Naive thymus-derived CD8-positive, alpha-beta T cell (primary cell): ENCODE measurements at regions not wholly inside any gene's neighbourhood (a gene's known extent, or its start where the extent isn't known, plus 50 kb on each side); places are given as distances from the start of the nearest gene placed in this dataset.

Experiments
- ATAC-seq, 2 donors: fragments of 150-1000 bp; cut with Tn5 transposase in 1 of 2; sonication (Bioruptor Pico), chemical (Tn5 transposase) in 1 of 2; 1 replicate in 1 of 2; 2 replicates in 1 of 2; pipeline ENCODE4 v1.10.0; 2021; ENCODE audit warnings: mild to moderate bottlenecking in 2 of 2, moderate library complexity in 2 of 2
- POLR2A ChIA-PET: fragments of 350-600 bp; sonication (Branson Sonifier 250); formaldehyde crosslinking; loops from one replicate; lab custom pipeline; 2021; ENCODE audit warnings: antibody characterized with exemption; lab: Charles Lee
- DNase-seq, 10 donors: peaks; one replicate each; pipeline versions ENCODE4 v3.0.0 to v3.0.0-alpha.2; 2020 to 2022
- H3K27ac Mint-ChIP-seq, 10 donors: one replicate each; pipeline ENCODE4 v1.8.0; 2020 to 2022; ENCODE audit warnings: mild to moderate bottlenecking in 10 of 10, mixed read lengths in 10 of 10, moderate library complexity in 4 of 10, inconsistent platforms in 1 of 10
- H3K27me3 Mint-ChIP-seq, 5 donors: one replicate each; pipeline ENCODE4 v1.8.0; 2021 to 2022; ENCODE audit warnings: mixed read lengths in 5 of 5
- H3K36me3 Mint-ChIP-seq, 3 donors: one replicate each; pipeline ENCODE4 v1.8.0; 2020 to 2022; ENCODE audit warnings: mixed read lengths in 3 of 3, mild to moderate bottlenecking in 2 of 3, inconsistent platforms in 1 of 3
- H3K4me1 Mint-ChIP-seq, 4 donors: one replicate each; pipeline ENCODE4 v1.8.0; 2021 to 2022; ENCODE audit warnings: mixed read lengths in 4 of 4
- H3K4me3 Mint-ChIP-seq, 10 donors: one replicate each; pipeline ENCODE4 v1.8.0; 2020 to 2022; ENCODE audit warnings: mild to moderate bottlenecking in 10 of 10, mixed read lengths in 10 of 10, moderate library complexity in 6 of 10, inconsistent platforms in 1 of 10
- H3K9me3 Mint-ChIP-seq, 9 donors: one replicate each; pipeline ENCODE4 v1.8.0; 2020 to 2022; ENCODE audit warnings: mixed read lengths in 9 of 9, mild to moderate bottlenecking in 3 of 9, inconsistent platforms in 1 of 9, moderate library complexity in 1 of 9

GRCh38 chr10:43320226-43320625 lies 51.2 kb upstream of the FXYD4 start:
- H3K4me3 Mint-ChIP-seq = no peak overlapping the region
- POLR2A ChIA-PET = interaction anchor here (0.7 kb wide), 1 partner anchor 29 kb away, joined by 4 read pairs; no protein-coding TSS in a partner anchor
- H3K4me1 Mint-ChIP-seq = peaks cover 10 to 16% (median 13%) of the 10 kb centered on the region in 4 donors
- H3K27me3 Mint-ChIP-seq = peaks cover 3 to 52% (median 21%) of the 10 kb centered on the region in 5 donors
- DNase-seq (no peak), ATAC-seq (no peak)
- no peaks in the 10 kb centered on the region for H3K36me3 Mint-ChIP-seq
- H3K27ac Mint-ChIP-seq = no peak overlapping the region
- no peaks in the 10 kb centered on the region for H3K9me3 Mint-ChIP-seq

GRCh38 chr10:43318976-43319960 lies 52.2 kb upstream of the FXYD4 start:
- no peak for DNase-seq
- Mint-ChIP-seq H3K36me3 (no peaks in the 10 kb centered on the region), H3K9me3 (no peaks in the 10 kb centered on the region), H3K4me1 (peaks cover 11 to 16% (median 13%) of the 10 kb centered on the region in 4 donors), H3K27me3 (peaks cover 3 to 59% (median 24%) of the 10 kb centered on the region in 5 donors), H3K4me3 (no peak overlapping the region), H3K27ac (peak overlapping the region in 1 of 10 donors; percentile 50)
- POLR2A ChIA-PET = interaction anchor here (1.1 kb wide), 1 partner anchor 31 kb away, joined by 3 read pairs; no protein-coding TSS in a partner anchor
- ATAC-seq = no peak

- Mint-ChIP-seq H3K27me3 (peaks cover 3 to 60% (median 24%) of the 10 kb centered on the region in 5 donors), H3K36me3 (no peaks in the 10 kb centered on the region), H3K4me1 (peaks cover 11 to 19% (median 15%) of the 10 kb centered on the region in 4 donors), H3K27ac (no peak overlapping the region), H3K4me3 (no peak overlapping the region), H3K9me3 (no peaks in the 10 kb centered on the region)
- DNase-seq (no peak), ATAC-seq (no peak)
- POLR2A ChIA-PET = interaction anchor here (1.1 kb wide), 1 partner anchor 32 kb away, joined by 3 read pairs; no protein-coding TSS in a partner anchor
Measured at GRCh38 chr10:43318456-43318855, 51.6 kb upstream of the RASGEF1A start.

GRCh38 chr10:43317422-43317821 lies 50.6 kb upstream of the RASGEF1A start:
- POLR2A ChIA-PET = no interaction called here
- Mint-ChIP-seq H3K9me3 (no peaks in the 10 kb centered on the region), H3K4me1 (peaks cover 3 to 11% (median 7%) of the 10 kb centered on the region in 4 donors), H3K27ac (peak overlapping the region in 1 of 10 donors; percentile 79), H3K4me3 (no peak overlapping the region), H3K27me3 (peaks cover 3 to 63% (median 21%) of the 10 kb centered on the region in 5 donors), H3K36me3 (no peaks in the 10 kb centered on the region)
- DNase-seq (no peak), ATAC-seq (no peak)

- POLR2A ChIA-PET = no interaction called here
- H3K27ac Mint-ChIP-seq = peak overlapping the region in 2 of 10 donors; percentile 41 to 79
- no peak for DNase-seq
- H3K9me3 Mint-ChIP-seq = no peaks in the 10 kb centered on the region
- ATAC-seq = no peak
- no peak overlapping the region for H3K4me3 Mint-ChIP-seq
- peaks cover 2 to 59% (median 16%) of the 10 kb centered on the region in 5 donors for H3K27me3 Mint-ChIP-seq
- no peaks in the 10 kb centered on the region for H3K36me3 Mint-ChIP-seq
- peaks cover 0 to 7% (median 3%) of the 10 kb centered on the region in 4 donors for H3K4me1 Mint-ChIP-seq
Measured at GRCh38 chr10:43316988-43317387, 50.1 kb upstream of the RASGEF1A start.
